ENCODE measurements at regions not wholly inside any gene's neighbourhood (a gene's known extent, or its start where the extent isn't known, plus 50 kb on each side); places are given as distances from the start of the nearest gene placed in this dataset.

- Histone ChIP-seq H3K9me3 (no peaks in the 10 kb centered on the region), H3K4me3 (no peak overlapping the region), H3K27me3 (no peaks in the 10 kb centered on the region), H3K27ac (no peak overlapping the region), H3K4me1 (no peaks in the 10 kb centered on the region), H3K36me3 (ENCODE audit: low read depth, missing control alignments) (no peaks in the 10 kb centered on the region)
- intact Hi-C loops (cut with DNase I; ENCODE audit: low total_unique reads) = no loop called here
- no peak for DNase-seq
- TF ChIP-seq CTCF (IDR thresholded peaks at IDR 0.05) = no peak
- TF ChIP-seq POLR2A (IDR thresholded peaks at IDR 0.05) = no peak
- WGBS, 2 donors = 70 to 96% methylated on average over 1 of the region's 1 CpG
Observed at GRCh38 chr4:43999669-44000068, 448.9 kb downstream of the KCTD8 start.

GRCh38 chr4:44002368-44002767 is 446.2 kb downstream of the KCTD8 start:
- H3K27ac ChIP-seq = no peak overlapping the region
- no peak overlapping the region for H3K4me3 ChIP-seq
- intact Hi-C loops (cut with DNase I; ENCODE audit: low total_unique reads) = no loop called here
- no peaks in the 10 kb centered on the region for H3K4me1 ChIP-seq
- no peaks in the 10 kb centered on the region for H3K9me3 ChIP-seq
- H3K36me3 ChIP-seq (ENCODE audit: low read depth, missing control alignments) = no peaks in the 10 kb centered on the region
- DNase-seq = no peak
- no peaks in the 10 kb centered on the region for H3K27me3 ChIP-seq
- 77 to 83% methylated on average over 5 of the region's 5 CpGs for WGBS, 2 donors
- TF ChIP-seq CTCF (IDR thresholded peaks at IDR 0.05) = no peak
- TF ChIP-seq POLR2A (IDR thresholded peaks at IDR 0.05) = no peak

DNA sequence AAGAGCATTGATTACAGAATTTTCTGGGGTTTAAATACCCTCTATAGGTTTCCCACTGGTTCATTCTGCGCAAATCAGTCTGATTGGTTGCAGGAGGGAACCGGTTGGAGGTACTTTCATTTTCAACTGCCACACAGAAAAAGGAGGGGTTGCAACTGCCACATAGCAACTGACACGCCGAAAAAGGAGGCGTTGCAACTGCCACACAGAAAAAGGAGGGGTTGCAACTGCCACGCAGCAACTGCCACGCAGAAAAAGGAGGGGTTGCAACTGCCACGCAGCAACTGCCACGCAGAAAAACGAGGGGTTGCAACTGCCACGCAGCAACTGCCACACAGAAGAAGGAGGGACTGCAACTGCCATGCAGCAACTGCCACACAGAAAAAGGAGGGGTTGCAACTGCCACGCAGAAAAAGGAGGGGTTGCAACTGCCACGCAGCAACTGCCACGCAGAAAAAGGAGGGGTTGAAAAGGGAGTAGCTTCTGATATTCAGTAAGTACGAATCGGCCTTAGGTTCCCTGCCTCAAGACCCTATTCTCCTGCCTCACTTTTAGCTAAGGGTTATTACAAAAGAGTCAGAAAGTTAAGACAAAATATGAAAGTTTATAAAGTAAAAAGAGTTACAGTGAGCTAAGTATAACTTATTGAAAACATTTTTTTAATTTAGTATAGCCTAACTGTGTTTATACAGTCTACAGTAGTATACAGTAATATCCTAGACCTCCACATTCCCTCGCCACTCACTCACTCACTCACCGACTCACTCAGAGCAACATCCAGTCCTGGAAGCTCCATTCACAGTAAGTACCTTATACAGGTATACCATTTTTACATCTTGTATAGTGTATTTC is 431.8 kb downstream of the KCTD8 start:
- 73 to 77% methylated on average over 18 of the region's 18 CpGs for WGBS, 2 donors
- Histone ChIP-seq H3K36me3 (ENCODE audit: low read depth, missing control alignments) (no peaks in the 10 kb centered on the region), H3K27me3 (no peaks in the 10 kb centered on the region), H3K4me3 (peak overlapping the region; percentile 2 to 15), H3K9me3 (no peaks in the 10 kb centered on the region), H3K4me1 (no peaks in the 10 kb centered on the region), H3K27ac (no peak overlapping the region)
- intact Hi-C loops (cut with DNase I; ENCODE audit: low total_unique reads) = no loop called here
- DNase-seq = no peak
- TF ChIP-seq POLR2A (IDR thresholded peaks at IDR 0.05) (no peak), CTCF (IDR thresholded peaks at IDR 0.05) (no peak)

- intact Hi-C loops (cut with DNase I; ENCODE audit: low total_unique reads) = no loop called here
- H3K36me3 ChIP-seq (ENCODE audit: low read depth, missing control alignments) = no peaks in the 10 kb centered on the region
- no peak overlapping the region for H3K27ac ChIP-seq
- WGBS, 2 donors = 76 to 81% methylated on average over 3 of the region's 3 CpGs
- peak overlapping the region in 1 of 2 donors; percentile 15 for H3K4me3 ChIP-seq
- no peaks in the 10 kb centered on the region for H3K9me3 ChIP-seq
- no peak for DNase-seq
- no peaks in the 10 kb centered on the region for H3K4me1 ChIP-seq
- TF ChIP-seq POLR2A (IDR thresholded peaks at IDR 0.05) (no peak), CTCF (IDR thresholded peaks at IDR 0.05) (no peak)
- no peaks in the 10 kb centered on the region for H3K27me3 ChIP-seq
Observed at GRCh38 chr4:44017422-44017739, 431.2 kb downstream of the KCTD8 start.

GRCh38 chr4:44019721-44020120 is 428.9 kb downstream of the KCTD8 start:
- intact Hi-C loops (cut with DNase I; ENCODE audit: low total_unique reads) = no loop called here
- Histone ChIP-seq H3K27me3 (no peaks in the 10 kb centered on the region), H3K4me1 (no peaks in the 10 kb centered on the region), H3K4me3 (no peak overlapping the region), H3K27ac (no peak overlapping the region), H3K9me3 (no peaks in the 10 kb centered on the region), H3K36me3 (ENCODE audit: low read depth, missing control alignments) (no peaks in the 10 kb centered on the region)
- no peak for TF ChIP-seq POLR2A (IDR thresholded peaks at IDR 0.05)
- TF ChIP-seq CTCF (IDR thresholded peaks at IDR 0.05) = no peak
- no peak for DNase-seq
- WGBS, 2 donors = 38 to 52% methylated on average over 1 of the region's 1 CpG
